ENCODE measurements at regions not wholly inside any gene's neighbourhood (a gene's known extent, or its start where the extent isn't known, plus 50 kb on each side); places are given as distances from the start of the nearest gene placed in this dataset.

GRCh38 chr7:68576366-68576765 lies 1021.9 kb upstream of the AUTS2 start:
- no peak for TF ChIP-seq POLR2A (IDR thresholded peaks at IDR 0.05)
- TF ChIP-seq, protein P1, sequence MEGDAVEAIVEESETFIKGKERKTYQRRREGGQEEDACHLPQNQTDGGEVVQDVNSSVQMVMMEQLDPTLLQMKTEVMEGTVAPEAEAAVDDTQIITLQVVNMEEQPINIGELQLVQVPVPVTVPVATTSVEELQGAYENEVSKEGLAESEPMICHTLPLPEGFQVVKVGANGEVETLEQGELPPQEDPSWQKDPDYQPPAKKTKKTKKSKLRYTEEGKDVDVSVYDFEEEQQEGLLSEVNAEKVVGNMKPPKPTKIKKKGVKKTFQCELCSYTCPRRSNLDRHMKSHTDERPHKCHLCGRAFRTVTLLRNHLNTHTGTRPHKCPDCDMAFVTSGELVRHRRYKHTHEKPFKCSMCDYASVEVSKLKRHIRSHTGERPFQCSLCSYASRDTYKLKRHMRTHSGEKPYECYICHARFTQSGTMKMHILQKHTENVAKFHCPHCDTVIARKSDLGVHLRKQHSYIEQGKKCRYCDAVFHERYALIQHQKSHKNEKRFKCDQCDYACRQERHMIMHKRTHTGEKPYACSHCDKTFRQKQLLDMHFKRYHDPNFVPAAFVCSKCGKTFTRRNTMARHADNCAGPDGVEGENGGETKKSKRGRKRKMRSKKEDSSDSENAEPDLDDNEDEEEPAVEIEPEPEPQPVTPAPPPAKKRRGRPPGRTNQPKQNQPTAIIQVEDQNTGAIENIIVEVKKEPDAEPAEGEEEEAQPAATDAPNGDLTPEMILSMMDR (IDR thresholded peaks at IDR 0.05): no peak
- Histone ChIP-seq H3K36me3 (no peaks in the 10 kb centered on the region), H3K27ac (no peak overlapping the region), H3K4me3 (replicated peaks in 1 of 3) (no peak overlapping the region), H3K27me3 (no peaks in the 10 kb centered on the region), H3K9me3 (no peaks in the 10 kb centered on the region), H3K4me1 (peaks cover 0 to 4% of the 10 kb centered on the region in 2 donors)
- 30 to 34% methylated on average over 2 of the region's 2 CpGs for WGBS, 2 donors
- DNase-seq: peak; percentile 13 to 19
- intact Hi-C loops (cut with DNase I): no loop called here

DNA sequence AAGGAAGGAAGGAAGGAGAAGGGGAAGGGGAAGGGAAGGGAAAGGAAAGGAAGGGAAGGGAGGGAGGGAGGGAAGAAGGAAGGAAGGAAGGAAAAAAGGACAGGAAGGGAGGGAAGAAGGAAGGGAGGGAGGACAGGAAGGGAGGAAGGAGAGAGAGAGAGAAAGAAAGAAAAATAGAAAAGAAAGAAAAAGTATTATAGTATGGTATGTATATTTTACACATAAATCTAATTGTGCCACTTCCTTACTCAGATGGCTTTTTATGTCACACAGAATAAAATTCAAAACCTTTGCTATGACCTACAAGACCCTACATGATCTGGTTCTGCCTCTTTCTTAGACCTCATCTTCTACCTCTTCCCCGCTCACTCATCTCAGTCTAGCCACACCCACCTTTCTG lies 1016.9 kb upstream of the AUTS2 start:
- no peak overlapping the region for H3K4me3 ChIP-seq (replicated peaks in 1 of 3)
- no peaks in the 10 kb centered on the region for H3K9me3 ChIP-seq
- H3K36me3 ChIP-seq: no peaks in the 10 kb centered on the region
- TF ChIP-seq POLR2A (IDR thresholded peaks at IDR 0.05): no peak
- TF ChIP-seq, protein P1 (IDR thresholded peaks at IDR 0.05): no peak
- no peak overlapping the region for H3K27ac ChIP-seq
- DNase-seq: no peak
- WGBS, 2 donors: 89 to 98% methylated on average over 1 of the region's 1 CpG
- intact Hi-C loops (cut with DNase I): no loop called here
- H3K4me1 ChIP-seq: no peaks in the 10 kb centered on the region
- no peaks in the 10 kb centered on the region for H3K27me3 ChIP-seq

DNA sequence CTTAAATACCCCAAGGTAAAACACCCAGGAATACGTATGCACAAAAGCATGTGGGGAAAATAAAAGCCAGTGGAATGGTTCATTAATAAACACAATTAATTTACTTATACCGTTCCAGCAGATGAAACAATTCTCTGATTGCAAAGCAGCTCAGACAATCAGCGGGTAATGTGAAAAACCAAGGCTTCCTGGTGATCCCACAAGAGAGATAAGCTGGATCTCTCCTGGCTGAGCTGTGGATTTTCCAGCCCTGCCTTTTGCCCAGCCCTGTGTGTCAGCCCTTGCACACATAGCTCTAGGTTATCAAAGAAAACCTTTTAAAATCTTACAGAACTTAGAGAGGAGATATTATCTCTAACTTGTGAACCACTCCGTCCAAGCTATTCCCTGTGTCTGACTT lies 1010.7 kb upstream of the AUTS2 start:
- intact Hi-C loops (cut with DNase I): no loop called here
- WGBS, 2 donors: 69 to 76% methylated on average over 4 of the region's 4 CpGs

DNA sequence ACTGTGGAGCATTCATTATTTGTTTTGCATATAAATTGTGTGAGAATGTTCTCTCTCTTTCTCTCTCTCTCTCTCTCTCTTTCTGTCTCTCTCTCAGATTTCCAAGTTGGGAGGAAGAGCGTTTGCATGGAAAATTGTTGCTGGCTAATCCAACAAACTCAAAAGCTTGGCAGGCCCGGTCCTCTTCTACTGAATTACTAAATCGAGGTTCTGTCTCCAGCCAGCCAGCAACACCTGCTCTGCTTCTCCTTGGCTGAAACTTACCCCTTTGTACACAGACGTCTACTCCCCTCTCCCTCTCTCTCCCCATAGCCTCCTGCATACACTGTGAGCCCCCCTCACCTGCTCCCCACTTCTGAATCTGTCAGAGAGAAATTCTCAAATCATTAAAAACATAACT lies 996.4 kb upstream of the AUTS2 start:
- no peak for TF ChIP-seq POLR2A (IDR thresholded peaks at IDR 0.05)
- TF ChIP-seq, protein P1 (IDR thresholded peaks at IDR 0.05): no peak
- H3K27ac ChIP-seq: no peak overlapping the region
- intact Hi-C loops (cut with DNase I): no loop called here
- H3K9me3 ChIP-seq: no peaks in the 10 kb centered on the region
- H3K36me3 ChIP-seq: no peaks in the 10 kb centered on the region
- WGBS, 2 donors: 24 to 34% methylated on average over 4 of the region's 4 CpGs
- H3K4me3 ChIP-seq (replicated peaks in 1 of 3): no peak overlapping the region
- H3K4me1 ChIP-seq: peaks cover 11 to 15% of the 10 kb centered on the region in 2 donors
- H3K27me3 ChIP-seq: no peaks in the 10 kb centered on the region
- peak in 1 of 2 donors; percentile 10 for DNase-seq

More for the DNA sequence above, 1010.7 kb upstream of the AUTS2 start:
- Histone ChIP-seq H3K4me1 (no peaks in the 10 kb centered on the region), H3K4me3 (replicated peaks in 1 of 3) (no peak overlapping the region), H3K27me3 (no peaks in the 10 kb centered on the region), H3K36me3 (no peaks in the 10 kb centered on the region), H3K27ac (no peak overlapping the region), H3K9me3 (no peaks in the 10 kb centered on the region)
- DNase-seq: no peak
- TF ChIP-seq POLR2A (IDR thresholded peaks at IDR 0.05): no peak
- TF ChIP-seq, protein P1 (IDR thresholded peaks at IDR 0.05): no peak

GRCh38 chr7:68604541-68604940 lies 993.7 kb upstream of the AUTS2 start:
- no peak overlapping the region for H3K4me3 ChIP-seq (replicated peaks in 1 of 3)
- no peaks in the 10 kb centered on the region for H3K9me3 ChIP-seq
- no peaks in the 10 kb centered on the region for H3K36me3 ChIP-seq
- H3K27ac ChIP-seq: no peak overlapping the region
- DNase-seq: peak; percentile 40 to 45
- no peak for TF ChIP-seq POLR2A (IDR thresholded peaks at IDR 0.05)
- TF ChIP-seq, protein P1 (IDR thresholded peaks at IDR 0.05): no peak
- no peaks in the 10 kb centered on the region for H3K27me3 ChIP-seq
- 0 to 8% methylated on average over 1 of the region's 1 CpG for WGBS, 2 donors
- intact Hi-C loops (cut with DNase I): no loop called here
- peaks cover 11 to 15% of the 10 kb centered on the region in 2 donors for H3K4me1 ChIP-seq
